HG03039 (cell line): ENCODE measurements at regions not wholly inside any gene's neighbourhood (a gene's known extent, or its start where the extent isn't known, plus 50 kb on each side); places are given as distances from the start of the nearest gene placed in this dataset.
"Not testable (repeated sequence)": the region's sequence is repeated elsewhere in the genome, so short reads cannot be mapped to it uniquely, and the experiment has no call there.

Source experiments
- ATAC-seq: cut with Tn5 transposase; IDR thresholded peaks from one replicate; pipeline ENCODE4 v1.9.1; 2021; ENCODE audit warnings: mild to moderate bottlenecking, moderate library complexity; ENCODE audit not compliant: unreplicated experiment

- ATAC-seq: no peak
Observed at GRCh38 chr21:27535188-27535587, 568.3 kb upstream of the ADAMTS5 start.

GRCh38 chr21:27534206-27534605 is 567.3 kb upstream of the ADAMTS5 start:
- ATAC-seq: no peak

GRCh38 chr21:27532076-27532475 is 565.2 kb upstream of the ADAMTS5 start:
- ATAC-seq: no peak

- no peak for ATAC-seq
Observed at GRCh38 chr21:27528697-27529096, 561.8 kb upstream of the ADAMTS5 start.

GRCh38 chr21:27526451-27526850 is 559.6 kb upstream of the ADAMTS5 start:
- no peak for ATAC-seq

- no peak for ATAC-seq
Observed at GRCh38 chr21:27525780-27526179, 558.9 kb upstream of the ADAMTS5 start.

GRCh38 chr21:27519361-27519760 is 552.5 kb upstream of the ADAMTS5 start:
- ATAC-seq: no peak

- not testable (repeated sequence) for ATAC-seq
Observed at GRCh38 chr21:27517177-27517576, 550.3 kb upstream of the ADAMTS5 start.

GRCh38 chr21:27515676-27516075 is 548.8 kb upstream of the ADAMTS5 start:
- ATAC-seq: no peak

GRCh38 chr21:27513825-27514224 is 546.9 kb upstream of the ADAMTS5 start:
- no peak for ATAC-seq

GRCh38 chr21:27513016-27513415 is 546.1 kb upstream of the ADAMTS5 start:
- ATAC-seq: no peak

GRCh38 chr21:27511233-27511632 is 544.3 kb upstream of the ADAMTS5 start:
- no peak for ATAC-seq

GRCh38 chr21:27507695-27508094 is 540.8 kb upstream of the ADAMTS5 start:
- ATAC-seq: no peak

- ATAC-seq: no peak
Observed at GRCh38 chr21:27505516-27505915, 538.6 kb upstream of the ADAMTS5 start.

GRCh38 chr21:27502801-27503200 is 535.9 kb upstream of the ADAMTS5 start:
- no peak for ATAC-seq

- no peak for ATAC-seq
Observed at GRCh38 chr21:27498025-27498424, 531.1 kb upstream of the ADAMTS5 start.

GRCh38 chr21:27495836-27496235 is 528.9 kb upstream of the ADAMTS5 start:
- ATAC-seq: no peak

- ATAC-seq: no peak
Observed at GRCh38 chr21:27493542-27493941, 526.7 kb upstream of the ADAMTS5 start.

- no peak for ATAC-seq
Observed at GRCh38 chr21:27487676-27488075, 520.8 kb upstream of the ADAMTS5 start.

- no peak for ATAC-seq
Observed at GRCh38 chr21:27480841-27481261, 514.0 kb upstream of the ADAMTS5 start.

GRCh38 chr21:27477296-27477695 is 510.4 kb upstream of the ADAMTS5 start:
- ATAC-seq: no peak

GRCh38 chr21:27476696-27477095 is 509.8 kb upstream of the ADAMTS5 start:
- ATAC-seq: no peak

GRCh38 chr21:27475363-27475955 is 508.6 kb upstream of the ADAMTS5 start:
- ATAC-seq: no peak
